Skeletal muscle tissue (tissue), 3 donors: ENCODE measurements at regions not wholly inside any gene's neighbourhood (a gene's known extent, or its start where the extent isn't known, plus 50 kb on each side); places are given as distances from the start of the nearest gene placed in this dataset.

ENCODE experiments used
- H3K27ac ChIP-seq: one replicate; pipeline ENCODE4 v1.7.0; 2013; ENCODE audit warnings: mild to moderate bottlenecking, low read depth, low read length, inconsistent platforms
- H3K27me3 ChIP-seq, 3 donors: one replicate each; pipeline ENCODE4 v1.7.0; 2013; ENCODE audit warnings: low read length in 3 of 3; ENCODE audit not compliant: control insufficient read depth in 3 of 3, insufficient read depth in 3 of 3
- H3K36me3 ChIP-seq, 3 donors: one replicate each; pipeline ENCODE4 v1.7.0; 2013; ENCODE audit warnings: low read length in 3 of 3; ENCODE audit not compliant: control insufficient read depth in 3 of 3, insufficient read depth in 3 of 3
- H3K4me1 ChIP-seq, 3 donors: one replicate each; pipeline ENCODE4 v1.7.0; 2013; ENCODE audit warnings: low read length in 3 of 3, mild to moderate bottlenecking in 3 of 3; ENCODE audit not compliant: control insufficient read depth in 3 of 3, insufficient read depth in 3 of 3
- H3K4me3 ChIP-seq, 3 donors: one replicate each; pipeline ENCODE4 v1.7.0; 2013; ENCODE audit warnings: low read length in 3 of 3
- H3K9ac ChIP-seq, 3 donors: one replicate each; pipeline ENCODE4 v1.7.0; 2013; ENCODE audit warnings: low read length in 3 of 3, mild to moderate bottlenecking in 3 of 3, moderate library complexity in 2 of 3, low read depth in 1 of 3
- H3K9me3 ChIP-seq, 3 donors: one replicate each; pipeline ENCODE4 v1.7.0; 2013; ENCODE audit warnings: low read length in 3 of 3; ENCODE audit not compliant: control insufficient read depth in 3 of 3
- donor health status: Osteomylitis.

DNA sequence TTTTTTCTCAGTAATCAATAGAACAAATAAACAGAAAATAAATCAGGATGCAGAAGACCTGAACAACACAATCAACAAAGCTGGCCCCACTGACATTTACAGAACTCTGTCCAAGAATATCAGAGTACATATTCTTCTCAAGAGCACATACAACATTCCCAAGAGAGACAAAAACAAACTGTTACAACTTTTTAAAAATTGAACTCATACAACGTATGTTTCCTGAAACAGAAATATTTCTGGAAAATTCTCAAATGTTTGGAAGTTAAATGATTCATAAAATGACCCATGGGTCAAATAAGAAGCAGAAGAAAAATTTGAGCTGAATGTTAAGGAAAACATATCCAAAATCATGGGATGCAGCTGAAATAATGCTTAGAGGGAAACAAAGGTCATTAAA, 93.9 kb upstream of the VIPR2 start:
- peaks cover 0 to 4% (median 0%) of the 10 kb centered on the region in 3 donors for H3K27me3 ChIP-seq
- H3K4me3 ChIP-seq, result no peak overlapping the region
- H3K9me3 ChIP-seq, result no peaks in the 10 kb centered on the region
- H3K9ac ChIP-seq, result no peak overlapping the region
- H3K36me3 ChIP-seq, result no peaks in the 10 kb centered on the region
- no peaks in the 10 kb centered on the region for H3K4me1 ChIP-seq
- H3K27ac ChIP-seq, result no peak overlapping the region

DNA sequence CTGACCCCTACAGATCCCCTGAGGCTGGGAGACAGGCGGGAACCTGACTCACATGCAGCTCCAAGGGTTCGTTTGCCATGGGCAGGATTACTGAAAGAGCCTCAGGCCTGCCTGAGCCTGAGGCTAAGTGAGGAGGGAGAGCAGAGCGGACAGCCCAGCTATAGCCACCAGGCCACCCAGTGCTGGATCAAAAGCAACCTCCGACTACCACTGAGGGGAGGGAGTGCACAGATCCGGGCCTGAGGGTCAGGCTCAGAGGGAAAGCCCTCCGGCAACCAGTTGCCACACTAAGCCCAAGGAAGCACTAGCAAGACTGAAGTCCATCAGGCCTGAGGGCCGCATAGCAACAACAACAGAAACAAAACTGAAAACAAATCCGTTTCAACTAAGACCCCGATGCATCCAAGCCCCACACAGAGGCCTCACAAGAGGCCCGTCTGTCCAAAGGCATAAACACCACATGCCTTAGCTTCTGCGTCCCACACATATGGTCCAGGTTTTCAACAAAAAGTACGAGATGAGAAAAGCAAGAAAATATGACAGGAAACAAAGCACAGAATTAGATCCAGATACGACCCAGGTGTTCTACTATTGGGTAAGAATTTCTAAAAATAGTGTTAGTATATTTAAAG, 92.5 kb upstream of the VIPR2 start:
- H3K9ac ChIP-seq, result no peak overlapping the region
- H3K27ac ChIP-seq, result no peak overlapping the region
- H3K9me3 ChIP-seq, result no peaks in the 10 kb centered on the region
- peaks cover 0 to 4% (median 0%) of the 10 kb centered on the region in 3 donors for H3K27me3 ChIP-seq
- no peaks in the 10 kb centered on the region for H3K4me1 ChIP-seq
- H3K4me3 ChIP-seq, result no peak overlapping the region
- H3K36me3 ChIP-seq, result no peaks in the 10 kb centered on the region

GRCh38 chr7:159231017-159231416, 86.3 kb upstream of the VIPR2 start:
- no peaks in the 10 kb centered on the region for H3K4me1 ChIP-seq
- H3K9me3 ChIP-seq, result no peaks in the 10 kb centered on the region

GRCh38 chr7:159229683-159230475, 85.2 kb upstream of the VIPR2 start:
- no peaks in the 10 kb centered on the region for H3K27me3 ChIP-seq
- H3K4me1 ChIP-seq, result no peaks in the 10 kb centered on the region
- H3K9ac ChIP-seq, result no peak overlapping the region
- no peaks in the 10 kb centered on the region for H3K36me3 ChIP-seq
- H3K27ac ChIP-seq, result no peak overlapping the region
- H3K4me3 ChIP-seq, result no peak overlapping the region
- no peaks in the 10 kb centered on the region for H3K9me3 ChIP-seq

More at GRCh38 chr7:159231017-159231416, 86.3 kb upstream of the VIPR2 start:
- Histone ChIP-seq H3K9ac (no peak overlapping the region), H3K27ac (no peak overlapping the region), H3K4me3 (no peak overlapping the region), H3K27me3 (peaks cover 0 to 4% (median 0%) of the 10 kb centered on the region in 3 donors), H3K36me3 (no peaks in the 10 kb centered on the region)

DNA sequence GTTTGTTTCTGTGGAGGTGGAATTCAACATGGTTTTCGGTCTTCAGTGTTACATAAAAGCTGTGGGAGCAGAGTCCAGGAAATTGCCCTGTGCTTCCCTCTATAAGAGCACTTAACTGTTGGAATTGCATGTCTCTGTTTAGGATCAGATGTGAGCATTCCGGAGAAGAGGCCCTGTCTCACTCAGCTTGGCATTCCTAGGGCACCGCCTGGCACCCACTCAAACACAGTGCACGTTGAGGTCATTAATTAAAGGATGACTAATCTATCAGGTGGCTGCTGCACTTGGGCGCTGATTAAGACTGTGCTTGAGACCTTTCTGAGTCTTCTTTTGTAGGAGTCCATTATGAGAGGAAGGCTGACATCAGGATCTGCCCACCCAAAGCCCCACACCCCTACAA, 82.8 kb upstream of the VIPR2 start:
- H3K9me3 ChIP-seq, result no peaks in the 10 kb centered on the region
- no peaks in the 10 kb centered on the region for H3K36me3 ChIP-seq
- no peak overlapping the region for H3K4me3 ChIP-seq
- no peaks in the 10 kb centered on the region for H3K4me1 ChIP-seq
- H3K27ac ChIP-seq, result no peak overlapping the region
- H3K27me3 ChIP-seq, result no peaks in the 10 kb centered on the region
- H3K9ac ChIP-seq, result no peak overlapping the region

- Histone ChIP-seq H3K9ac (no peak overlapping the region), H3K4me3 (no peak overlapping the region), H3K27ac (no peak overlapping the region), H3K27me3 (no peaks in the 10 kb centered on the region), H3K4me1 (no peaks in the 10 kb centered on the region), H3K9me3 (no peaks in the 10 kb centered on the region), H3K36me3 (no peaks in the 10 kb centered on the region)
Observed at GRCh38 chr7:159226011-159226702, 81.5 kb upstream of the VIPR2 start.

- no peaks in the 10 kb centered on the region for H3K27me3 ChIP-seq
- no peaks in the 10 kb centered on the region for H3K36me3 ChIP-seq
- no peaks in the 10 kb centered on the region for H3K9me3 ChIP-seq
- H3K4me3 ChIP-seq, result no peak overlapping the region
- no peaks in the 10 kb centered on the region for H3K4me1 ChIP-seq
- no peak overlapping the region for H3K27ac ChIP-seq
- no peak overlapping the region for H3K9ac ChIP-seq
Observed at GRCh38 chr7:159218607-159219006, 73.9 kb upstream of the VIPR2 start.

- Histone ChIP-seq H3K27ac (no peak overlapping the region), H3K4me3 (no peak overlapping the region), H3K9me3 (no peaks in the 10 kb centered on the region), H3K9ac (no peak overlapping the region), H3K27me3 (no peaks in the 10 kb centered on the region), H3K36me3 (no peaks in the 10 kb centered on the region), H3K4me1 (no peaks in the 10 kb centered on the region)
Observed at GRCh38 chr7:159218170-159218569, 73.5 kb upstream of the VIPR2 start.

DNA sequence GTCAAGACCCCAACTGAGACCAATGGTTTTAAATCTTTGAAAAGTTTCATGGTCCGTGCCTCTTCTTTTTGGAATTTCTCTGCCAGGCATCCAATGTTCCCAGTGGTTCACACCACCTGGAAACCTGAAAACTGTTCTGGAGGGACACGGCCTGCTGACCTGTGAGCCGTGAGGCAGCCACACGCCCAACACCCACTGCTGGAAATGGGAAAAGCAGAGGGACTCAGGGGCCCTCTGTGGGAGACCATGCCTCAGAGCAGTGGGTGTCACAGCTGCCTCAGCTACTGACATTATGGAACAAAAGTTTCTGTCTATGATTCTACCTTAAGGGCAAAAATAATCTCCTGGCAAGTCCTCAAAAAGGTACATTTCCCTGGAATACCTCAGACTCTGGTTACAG, 70.4 kb upstream of the VIPR2 start:
- no peaks in the 10 kb centered on the region for H3K9me3 ChIP-seq
- H3K36me3 ChIP-seq, result no peaks in the 10 kb centered on the region
- no peak overlapping the region for H3K9ac ChIP-seq
- peaks cover 4 to 12% (median 5%) of the 10 kb centered on the region in 3 donors for H3K4me1 ChIP-seq
- H3K27me3 ChIP-seq, result peaks cover 0 to 3% (median 0%) of the 10 kb centered on the region in 3 donors
- H3K4me3 ChIP-seq, result no peak overlapping the region
- H3K27ac ChIP-seq, result no peak overlapping the region

DNA sequence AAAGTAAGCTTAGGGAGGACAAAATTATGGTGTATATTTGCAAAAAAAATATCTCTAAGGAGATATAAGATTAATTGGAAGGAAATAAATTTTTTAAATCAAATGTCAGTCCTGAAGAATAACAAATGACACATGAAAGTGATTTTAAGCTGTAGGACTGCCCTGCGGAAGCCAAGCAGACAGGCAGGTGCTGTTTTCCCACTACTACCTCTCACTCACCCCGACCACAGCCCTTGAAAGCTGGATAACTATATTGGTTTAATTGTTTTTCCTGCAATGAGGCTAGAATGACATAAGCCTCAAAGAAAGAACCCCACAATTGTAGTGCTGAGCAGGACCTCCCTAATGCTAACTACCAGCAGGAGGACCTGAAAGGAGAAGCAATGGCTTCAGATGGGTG, 68.6 kb upstream of the VIPR2 start:
- Histone ChIP-seq H3K4me1 (peaks cover 4 to 12% (median 5%) of the 10 kb centered on the region in 3 donors), H3K27me3 (peaks cover 0 to 3% (median 0%) of the 10 kb centered on the region in 3 donors)

More for the DNA sequence above, 68.6 kb upstream of the VIPR2 start:
- no peaks in the 10 kb centered on the region for H3K9me3 ChIP-seq
- no peak overlapping the region for H3K4me3 ChIP-seq
- H3K36me3 ChIP-seq, result no peaks in the 10 kb centered on the region
- H3K27ac ChIP-seq, result no peak overlapping the region
- no peak overlapping the region for H3K9ac ChIP-seq
